HG03354 (cell line): ENCODE measurements at regions not wholly inside any gene's neighbourhood (a gene's known extent, or its start where the extent isn't known, plus 50 kb on each side); places are given as distances from the start of the nearest gene placed in this dataset.

Experiments used
- ATAC-seq: cut with Tn5 transposase; IDR thresholded peaks from one replicate; pipeline ENCODE4 v1.9.1; 2021; ENCODE audit warnings: mild to moderate bottlenecking; ENCODE audit not compliant: unreplicated experiment, poor library complexity, severe bottlenecking

DNA sequence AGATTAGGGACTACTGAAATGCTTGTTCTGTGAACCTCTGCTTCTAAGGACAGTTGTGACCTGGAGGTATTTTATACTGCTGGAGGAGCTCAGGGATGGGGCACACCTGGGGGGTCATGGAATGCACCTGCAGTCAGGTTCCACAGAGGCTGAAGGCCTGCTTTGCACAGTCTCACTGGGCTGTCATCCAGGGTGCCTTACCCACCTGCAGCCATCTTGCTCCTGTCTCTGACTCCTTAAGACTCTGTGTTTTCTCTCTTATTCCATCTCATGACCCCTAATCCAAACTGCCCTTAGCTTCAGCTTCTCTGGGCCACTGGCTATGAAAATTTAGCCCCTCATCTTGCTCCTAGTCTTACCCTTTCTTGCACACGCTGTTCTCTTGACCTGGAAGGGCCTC, 127.0 kb upstream of the SNX19 start:
- ATAC-seq, result no peak

DNA sequence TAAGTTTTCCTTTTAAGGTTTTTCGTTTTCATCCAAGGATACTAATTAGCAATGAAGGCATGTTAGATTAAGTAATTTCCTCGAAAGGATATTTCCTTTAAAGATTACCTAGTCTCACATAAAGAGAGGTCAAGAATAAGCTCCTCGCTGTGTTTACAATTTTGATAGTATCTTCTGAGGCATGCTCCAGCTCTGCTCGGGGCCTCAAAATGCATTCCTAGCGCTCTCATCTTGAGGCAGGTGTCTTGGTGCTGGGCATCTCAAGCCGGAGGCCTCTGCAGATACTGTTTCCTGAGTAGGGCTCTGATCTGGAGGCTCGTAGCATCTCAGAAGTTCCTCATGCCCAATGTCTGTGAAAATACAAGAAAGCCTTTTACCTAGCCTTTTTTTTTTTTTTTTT, 128.6 kb upstream of the SNX19 start:
- no peak for ATAC-seq

DNA sequence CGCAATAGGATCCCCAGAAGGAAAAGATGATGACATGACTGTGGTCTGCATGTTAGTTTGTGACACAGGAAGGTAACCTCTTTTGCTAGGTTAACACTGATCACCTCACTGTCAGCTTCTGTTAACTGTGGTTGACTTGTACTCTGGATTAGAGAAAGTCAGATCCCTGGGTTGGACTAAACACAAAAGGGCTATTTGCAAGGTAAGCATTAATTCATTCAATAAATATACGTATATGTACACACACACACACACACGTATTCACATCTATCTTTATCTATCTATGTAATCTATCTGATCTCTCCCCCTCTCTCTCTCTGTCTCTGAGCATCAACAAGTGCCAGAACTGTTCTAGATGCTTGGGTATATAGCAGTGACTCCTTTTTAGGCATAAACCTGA, 136.1 kb upstream of the SNX19 start:
- ATAC-seq, result no peak

DNA sequence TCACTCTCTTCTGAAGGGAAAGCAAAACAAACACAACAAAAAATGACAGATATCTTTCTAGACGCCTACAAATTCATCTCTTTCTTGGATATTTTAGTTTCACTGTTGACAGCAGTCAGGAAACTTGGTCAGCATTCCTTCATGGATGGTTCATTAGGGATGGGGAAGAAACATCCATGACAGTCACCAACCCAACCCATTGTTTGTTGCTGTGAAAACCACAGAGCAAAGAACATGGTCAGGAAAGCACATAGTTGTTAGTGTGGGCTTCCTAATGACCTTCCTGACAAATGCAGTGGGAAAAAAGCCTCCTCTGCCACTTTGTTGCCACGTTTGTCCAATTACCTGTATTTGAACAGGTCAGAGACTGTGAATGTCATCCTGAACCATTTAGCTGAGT, 139.8 kb upstream of the SNX19 start:
- no peak for ATAC-seq

DNA sequence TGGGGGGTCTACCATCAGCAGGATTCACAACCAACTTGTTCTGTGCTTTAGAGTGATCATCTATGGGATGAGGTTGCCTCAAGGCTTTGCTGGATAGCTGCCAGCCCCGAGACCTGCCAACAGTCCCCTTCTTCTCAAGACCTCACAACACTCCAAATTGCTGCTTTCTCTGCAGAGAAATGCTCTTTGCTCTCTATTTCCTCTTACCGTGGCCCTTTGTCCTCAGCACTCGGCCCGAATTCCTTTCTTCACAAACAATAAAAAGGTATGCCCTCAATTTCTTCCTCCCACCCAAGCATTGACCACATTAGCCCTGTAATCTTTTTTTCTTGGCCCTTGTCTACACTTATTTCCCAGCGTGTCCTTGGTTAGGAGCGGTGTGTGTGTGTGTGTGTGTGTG, 147.4 kb upstream of the SNX19 start:
- ATAC-seq, result no peak

DNA sequence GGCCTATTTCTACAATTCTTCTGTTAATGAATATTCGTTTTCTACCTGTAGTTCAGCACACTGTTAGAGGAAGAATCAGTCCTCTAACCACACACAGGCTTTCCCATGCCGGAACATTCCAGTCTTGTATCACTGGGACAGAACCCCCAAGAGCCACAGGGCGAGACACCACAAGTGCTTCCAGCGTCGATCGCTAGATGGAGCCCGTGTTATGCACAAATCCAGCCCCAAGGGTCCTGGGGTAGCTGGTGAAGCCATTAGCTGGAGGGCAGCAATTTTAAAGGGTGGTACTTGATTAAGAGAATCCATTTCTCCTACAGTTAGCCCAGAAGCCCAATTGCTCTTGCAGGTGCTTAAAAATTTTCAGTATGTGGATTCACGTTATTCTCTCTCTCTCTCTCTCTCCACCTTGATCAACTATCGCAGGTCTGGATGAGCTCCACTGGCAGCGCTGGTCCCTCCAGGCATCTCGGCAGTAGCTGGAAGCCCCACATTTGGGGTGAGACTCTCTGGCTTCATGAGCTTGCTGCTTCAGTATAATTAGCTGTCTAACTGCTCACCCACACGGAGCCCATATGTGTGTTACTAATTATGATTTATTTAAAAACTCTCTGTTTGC, 148.2 kb upstream of the SNX19 start:
- ATAC-seq, result peak; percentile 84

DNA sequence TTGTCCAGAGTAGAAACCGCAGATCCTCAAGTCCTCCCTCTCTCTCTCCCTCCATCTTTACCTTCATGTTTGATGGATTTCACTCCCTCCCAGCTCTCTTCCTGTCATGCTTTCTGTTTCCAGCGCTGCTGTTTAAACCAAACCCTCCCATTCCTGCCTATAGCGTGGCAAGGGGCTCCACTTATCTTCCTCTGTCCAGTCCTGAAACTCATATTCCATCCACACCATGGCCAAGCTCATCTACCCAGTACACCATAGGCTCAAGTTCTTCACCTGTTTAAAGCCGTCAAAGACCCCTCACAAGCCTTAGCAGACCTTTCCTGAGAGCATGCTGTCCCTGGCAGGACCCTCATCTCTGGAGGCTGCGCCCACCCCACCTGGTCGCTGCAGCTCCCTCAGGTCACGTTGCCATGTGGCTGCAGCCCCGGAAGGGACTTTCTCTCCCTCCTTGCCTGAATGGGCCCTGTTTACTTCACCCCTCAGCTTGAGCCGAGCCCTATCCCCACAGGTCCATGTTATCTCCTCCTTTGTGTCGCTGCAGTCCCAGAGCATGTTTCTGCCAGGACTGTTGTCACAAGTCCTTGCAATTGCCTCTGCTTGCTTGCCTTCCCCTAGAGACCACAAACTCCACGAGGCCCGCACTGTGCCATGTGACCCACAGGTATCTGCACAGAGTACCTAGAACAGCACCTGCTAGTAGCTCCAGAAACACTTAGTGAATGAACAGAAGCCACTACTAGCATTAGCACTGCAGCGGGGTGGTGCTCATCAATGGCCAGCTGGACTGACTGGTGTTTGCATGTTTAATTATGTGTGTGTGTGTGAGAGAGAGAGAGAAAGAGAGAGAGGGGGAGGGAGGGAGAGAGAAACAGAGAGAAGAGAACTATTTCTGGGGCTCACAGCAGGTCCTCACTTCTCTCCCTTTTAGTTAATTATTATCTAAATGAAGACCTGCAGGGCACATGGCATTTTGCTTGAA, 149.4 kb upstream of the SNX19 start:
- ATAC-seq, result no peak

DNA sequence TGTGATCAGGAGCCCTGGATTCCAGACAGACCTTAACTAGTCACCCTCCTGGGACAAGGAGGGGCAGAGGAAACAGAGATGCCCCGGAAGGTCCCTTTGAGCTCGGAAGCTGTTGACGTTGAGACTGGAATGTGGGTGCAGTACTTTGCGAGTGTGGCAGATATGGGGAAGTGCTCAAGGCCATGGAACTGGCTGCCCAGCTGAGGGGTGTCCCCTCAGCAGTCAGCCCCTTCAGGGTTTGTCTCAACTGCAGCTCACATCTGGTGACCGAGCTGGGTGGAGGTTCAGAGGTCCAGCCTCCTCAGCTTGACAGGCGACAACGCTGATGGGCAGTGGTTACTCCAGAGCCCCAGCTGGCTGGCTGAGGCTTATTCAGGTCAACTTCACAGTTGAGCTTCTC, 150.3 kb upstream of the SNX19 start:
- ATAC-seq, result no peak

DNA sequence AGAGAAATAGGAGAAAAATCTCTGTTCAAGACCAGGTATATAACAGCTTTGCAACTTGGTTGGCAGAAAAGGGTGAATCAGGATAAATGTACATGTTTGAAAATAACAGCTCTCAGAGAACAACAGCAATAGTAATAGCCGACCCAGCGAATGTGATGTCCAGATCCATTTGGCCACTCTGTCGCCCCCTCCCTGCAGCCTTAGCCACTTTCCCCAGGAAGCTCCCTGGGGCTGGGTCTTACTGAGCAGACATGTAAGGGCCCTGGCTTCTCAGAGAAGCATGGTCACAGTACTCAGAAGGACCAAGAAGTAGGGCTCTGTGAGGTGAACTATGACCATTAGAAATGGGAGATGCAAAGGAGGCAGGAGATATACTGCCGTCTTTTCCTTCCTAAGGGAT, 154.1 kb upstream of the SNX19 start:
- no peak for ATAC-seq

DNA sequence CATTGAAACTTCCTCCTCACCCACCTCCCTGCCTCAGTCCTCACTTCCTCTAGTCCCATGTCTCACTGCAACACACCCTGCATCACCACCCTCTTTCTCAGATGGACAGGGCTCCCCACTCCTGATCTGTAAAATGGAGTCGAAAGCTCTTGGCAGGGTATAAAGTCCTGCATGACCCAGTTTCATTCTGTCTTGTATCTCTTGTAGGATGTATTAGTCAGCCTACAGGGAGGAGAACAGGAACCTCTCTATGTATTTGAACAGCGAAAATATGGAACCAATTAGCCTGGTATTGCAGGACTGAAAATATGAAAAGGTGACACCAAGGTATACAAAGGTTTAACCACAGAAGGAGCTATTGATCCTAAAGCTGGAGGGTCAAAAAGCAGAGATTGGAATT, 156.9 kb upstream of the SNX19 start:
- no peak for ATAC-seq

DNA sequence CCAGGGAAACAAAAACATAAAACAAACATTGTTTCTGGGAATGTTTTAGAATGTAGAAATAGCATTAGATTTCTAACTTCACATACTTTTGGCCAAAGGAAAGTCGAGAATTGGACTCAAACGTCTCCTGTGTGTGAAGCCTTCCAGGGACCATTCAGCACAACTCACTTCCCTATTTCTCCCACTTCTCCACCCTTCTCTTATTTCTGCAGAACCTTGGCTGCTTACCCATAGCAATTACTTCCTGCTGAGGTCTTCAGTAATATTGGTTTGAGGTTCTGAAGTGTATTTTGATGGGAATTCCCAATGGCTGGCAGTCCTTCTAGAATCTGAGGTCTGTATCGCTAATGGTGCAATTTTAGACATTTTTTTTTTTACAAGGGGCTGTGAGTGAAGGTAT, 158.3 kb upstream of the SNX19 start:
- ATAC-seq, result no peak

DNA sequence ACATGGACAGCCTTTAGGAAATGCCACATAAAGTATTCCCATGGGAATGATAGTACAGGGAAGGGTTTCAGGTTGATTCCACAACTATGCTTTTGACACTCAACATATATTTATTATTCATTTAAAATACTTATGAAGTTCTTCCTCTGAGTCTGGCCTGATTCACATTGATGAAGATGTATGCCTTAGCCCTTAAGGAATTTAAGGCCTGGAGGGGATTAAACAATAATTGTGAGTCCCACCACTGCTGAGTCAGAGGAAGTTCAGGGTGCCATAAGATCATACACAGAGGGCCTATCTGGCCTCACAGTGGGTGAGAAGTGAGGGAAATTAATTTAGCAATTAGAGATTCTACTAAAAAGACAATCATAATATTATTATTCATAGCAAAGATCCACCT, 161.1 kb upstream of the SNX19 start:
- no peak for ATAC-seq

DNA sequence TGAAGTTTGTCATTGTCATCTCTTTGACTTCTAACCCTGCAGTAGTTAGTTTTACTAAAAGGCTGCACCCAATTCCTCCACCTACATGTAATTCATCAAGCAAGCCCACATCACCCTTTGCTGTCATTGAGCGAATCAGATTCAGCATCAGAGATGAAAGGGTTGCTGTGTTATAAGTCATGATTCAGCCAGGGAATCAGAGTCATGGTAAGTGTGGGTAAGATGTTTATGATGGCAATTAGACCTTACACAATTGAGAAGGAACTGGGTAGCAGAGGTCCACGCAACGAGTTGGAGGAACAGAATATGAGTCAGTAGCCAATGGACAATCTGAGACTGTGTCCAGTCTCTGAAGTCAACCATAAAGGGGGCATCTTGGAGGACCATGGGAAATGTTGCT, 162.8 kb upstream of the SNX19 start:
- ATAC-seq, result no peak

DNA sequence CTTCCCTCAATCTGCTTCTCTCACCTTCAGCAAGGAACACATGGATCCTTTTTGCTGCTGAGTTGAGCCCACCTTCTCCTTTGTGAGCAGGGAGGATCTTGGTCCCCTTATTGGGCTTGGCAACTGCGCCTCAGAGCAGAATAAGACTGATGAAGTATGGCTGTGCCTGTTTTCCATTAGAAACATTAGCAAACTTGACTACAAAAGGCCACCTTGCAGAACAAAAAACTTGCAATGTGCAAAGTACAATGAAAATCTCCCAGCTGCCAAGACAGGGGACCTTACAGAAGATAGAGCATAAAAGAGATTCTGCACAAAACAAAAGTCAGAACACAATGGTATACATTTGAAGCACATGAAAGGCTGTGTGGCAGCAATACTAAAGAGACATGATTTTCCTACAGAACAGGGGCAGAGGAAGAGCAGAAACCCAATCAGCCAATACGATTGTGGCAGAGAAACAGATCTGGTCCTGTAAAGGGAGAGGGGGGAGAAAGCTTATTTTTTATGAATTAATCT, 173.5 kb upstream of the SNX19 start:
- ATAC-seq, result no peak

DNA sequence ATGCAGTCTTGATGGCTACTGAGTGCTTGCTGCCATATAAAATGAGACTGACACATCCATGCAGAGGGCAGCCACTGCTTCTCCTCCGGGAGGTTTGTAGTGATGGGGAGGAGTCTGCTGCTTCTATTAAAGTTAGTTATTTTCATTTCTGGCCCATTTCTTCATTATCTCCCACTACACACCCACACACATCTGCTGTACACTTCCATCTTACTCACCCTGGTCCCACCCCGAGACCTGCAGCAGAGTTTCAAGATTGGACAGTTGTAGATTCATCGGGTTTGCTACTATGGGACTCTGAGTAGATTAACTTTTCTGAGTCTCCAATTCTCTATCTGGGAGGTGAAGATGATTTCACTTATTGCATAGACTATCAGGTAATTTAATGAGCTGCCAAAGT, 176.2 kb upstream of the SNX19 start:
- ATAC-seq, result no peak

DNA sequence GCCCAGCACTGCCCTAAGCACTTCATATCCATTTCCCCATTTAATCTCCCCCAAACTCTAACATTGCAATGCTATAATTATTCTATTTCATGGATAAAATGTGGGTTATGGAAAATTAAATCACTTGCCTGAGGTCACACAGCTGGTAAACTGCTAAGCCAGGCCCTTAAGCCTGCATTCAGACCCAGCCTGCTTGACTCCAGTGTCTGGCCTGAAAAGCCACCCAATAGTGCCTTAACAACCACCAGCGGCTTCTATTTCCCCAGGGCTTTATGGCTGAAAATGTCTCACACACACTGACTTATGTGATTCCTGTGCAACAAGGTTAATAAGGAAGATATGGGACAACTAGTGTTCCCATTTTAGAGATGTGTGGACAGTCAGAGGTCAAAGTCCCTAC, 178.5 kb upstream of the SNX19 start:
- no peak for ATAC-seq

DNA sequence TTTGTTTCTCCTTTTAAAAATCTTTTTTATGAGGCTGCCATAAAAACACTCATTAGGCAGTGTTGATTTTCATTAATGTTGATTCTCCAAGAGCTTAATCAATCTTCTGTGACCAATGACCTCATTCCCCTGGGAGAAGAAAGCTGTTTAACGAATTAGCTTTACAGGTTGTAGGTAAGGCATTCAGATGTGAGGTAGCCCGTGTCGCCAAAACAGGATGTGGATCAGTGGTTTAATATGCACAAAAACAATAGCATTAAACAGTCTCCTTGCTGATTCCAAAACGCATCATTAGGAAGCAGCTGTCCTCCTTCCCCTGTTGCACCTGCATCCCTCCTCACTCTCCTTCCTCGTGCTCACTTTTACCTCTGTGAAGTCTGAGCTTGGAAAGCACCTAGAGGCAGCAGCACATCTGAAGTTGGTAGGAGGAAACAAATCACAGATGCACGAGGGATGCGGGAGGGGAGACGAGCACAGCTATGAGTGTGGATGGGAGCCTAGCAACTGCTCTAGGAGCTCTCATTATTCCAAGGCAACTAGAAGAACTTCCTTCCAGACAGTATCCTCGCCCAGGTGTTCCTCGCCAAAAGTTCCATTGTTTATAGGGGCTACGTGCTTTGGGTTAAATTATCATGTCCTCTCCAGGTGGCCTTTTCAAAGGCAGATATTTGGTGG, 179.4 kb upstream of the SNX19 start:
- no peak for ATAC-seq

DNA sequence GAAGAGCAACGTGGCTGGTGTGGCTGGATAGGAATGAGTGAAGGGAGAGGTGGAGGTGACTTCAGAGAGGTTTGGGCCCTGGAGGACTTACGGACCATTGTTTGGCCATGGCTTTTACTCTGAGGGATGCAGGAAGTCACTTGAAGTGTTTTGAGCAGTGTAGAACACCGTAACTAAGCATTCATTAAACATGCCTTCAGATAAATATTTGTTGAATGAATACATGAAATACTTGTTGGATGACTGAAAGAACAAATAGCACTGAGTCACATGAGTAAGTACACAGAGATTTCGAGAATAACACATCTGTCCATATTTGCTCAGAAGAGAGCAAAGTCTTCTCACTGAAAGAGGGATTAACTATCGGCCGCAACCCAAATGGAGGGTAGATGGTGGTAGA, 182.7 kb upstream of the SNX19 start:
- no peak for ATAC-seq

DNA sequence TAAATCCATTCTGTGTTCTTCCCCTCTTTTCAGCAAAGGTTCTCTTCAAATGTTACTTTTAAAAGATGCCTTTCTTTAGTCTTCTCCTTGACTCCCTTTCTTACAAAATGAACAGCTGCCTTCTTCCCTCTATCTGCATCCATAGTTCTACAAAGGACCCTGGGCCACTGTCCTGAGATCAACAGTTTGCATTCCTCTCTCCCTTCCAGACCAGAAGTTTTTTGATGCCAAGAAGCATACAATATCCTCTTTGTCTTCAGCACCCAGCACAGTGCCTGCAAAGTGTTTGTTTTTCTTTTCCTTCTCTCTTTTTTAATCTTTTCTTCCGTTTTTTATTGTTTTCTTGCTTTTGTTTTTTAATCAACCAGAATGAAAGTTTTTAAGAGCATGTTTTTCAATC, 183.5 kb upstream of the SNX19 start:
- ATAC-seq, result no peak

DNA sequence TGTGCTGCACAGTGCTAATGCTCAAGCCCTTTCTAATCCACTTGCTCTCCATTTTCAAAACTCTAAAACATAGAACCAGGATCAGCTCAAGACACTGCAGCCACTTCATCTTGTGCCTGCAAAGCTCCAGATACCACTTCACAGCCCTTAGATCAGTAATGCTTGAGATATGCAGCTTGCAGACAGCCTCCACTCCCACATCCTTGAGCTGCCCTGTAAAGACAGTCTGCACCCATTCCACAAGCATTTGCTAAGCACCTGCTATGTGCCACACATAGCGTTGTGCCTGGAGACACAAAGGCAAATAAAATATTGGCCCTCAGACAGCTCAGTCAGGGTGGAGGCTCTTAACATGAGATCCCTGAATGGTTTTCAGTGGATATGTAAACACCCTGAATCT, 192.5 kb upstream of the SNX19 start:
- ATAC-seq, result no peak

DNA sequence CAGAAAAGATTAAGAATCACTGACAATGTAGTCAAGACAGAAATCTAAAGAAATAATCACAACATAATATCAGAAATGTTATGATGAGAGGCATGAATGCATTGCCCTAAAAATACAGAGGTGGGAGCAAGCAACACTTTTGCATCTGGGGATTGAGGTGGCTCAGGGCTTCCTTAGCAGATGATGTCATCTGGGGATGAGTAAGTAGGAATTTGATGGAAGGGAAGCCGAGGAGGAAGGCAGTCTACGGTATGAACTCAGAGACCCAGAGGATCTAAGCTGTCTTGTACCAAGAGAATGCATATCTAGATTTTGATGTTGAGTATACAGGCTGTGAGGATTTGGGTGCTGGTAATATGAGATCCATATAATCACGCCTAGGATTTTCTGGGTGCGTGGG, 193.0 kb upstream of the SNX19 start:
- no peak for ATAC-seq
